Upper lobe of left lung (tissue), 4 donors: ENCODE measurements at regions not wholly inside any gene's neighbourhood (a gene's known extent, or its start where the extent isn't known, plus 50 kb on each side); places are given as distances from the start of the nearest gene placed in this dataset.

Experiments used
- CTCF ChIP-seq, 6 experiments: fragments of 450-650 bp in 4 of 6; fragments of 200-600 bp in 2 of 6; sonication (generic) in 2 of 6; IDR thresholded peaks; one replicate each; pipeline ENCODE4 v1.5.1; 2016 to 2019; ENCODE audit warnings: antibody characterized with exemption in 6 of 6
- EP300 ChIP-seq, 4 donors: sonication (generic); formaldehyde crosslinking; IDR thresholded peaks; one replicate each; pipeline ENCODE4 v1.5.1; 2017; ENCODE audit warnings: antibody characterized with exemption in 4 of 4, control low read depth in 2 of 4
- POLR2A ChIP-seq, 4 donors: fragments of 450-650 bp; IDR thresholded peaks; one replicate each; pipeline ENCODE4 v1.5.1; 2016 to 2017; ENCODE audit warnings: antibody characterized with exemption in 4 of 4, mild to moderate bottlenecking in 2 of 4
- POLR2AphosphoS5 ChIP-seq, 2 donors: sonication (generic); formaldehyde crosslinking; IDR thresholded peaks; one replicate each; pipeline ENCODE4 v1.5.1; 2017; ENCODE audit warnings: antibody characterized with exemption in 2 of 2

GRCh38 chr4:181225616-181226261 is 1017.5 kb upstream of the TENM3 start:
- no peak for TF ChIP-seq EP300 (IDR thresholded peaks at IDR 0.05)
- no peak for TF ChIP-seq CTCF (IDR thresholded peaks at IDR 0.05)
- TF ChIP-seq POLR2A (IDR thresholded peaks at IDR 0.05), result no peak
- no peak for TF ChIP-seq POLR2AphosphoS5 (IDR thresholded peaks at IDR 0.05)
